GM12892 (cell line): ENCODE measurements at regions not wholly inside any gene's neighbourhood (a gene's known extent, or its start where the extent isn't known, plus 50 kb on each side); places are given as distances from the start of the nearest gene placed in this dataset.

Experiments used
- DNase-seq: peaks from one replicate; pipeline ENCODE4 v3.0.0; 2011; ENCODE audit not compliant: insufficient read length
- FAIRE-seq: peaks from 2 replicates; lab custom pipeline; 2011; peaks lifted over from hg19 to GRCh38; lab: Jason Lieb, UNC
- POLR2A ChIP-seq: IDR thresholded peaks from 2 replicates; pipeline ENCODE4 v1.6.1; 2011; ENCODE audit warnings: low read depth, low read length, control low read depth
- POLR2AphosphoS5 ChIP-seq: IDR thresholded peaks from 2 replicates; pipeline ENCODE4 v1.6.1; 2011; ENCODE audit warnings: low read depth, low read length, control low read depth
- TAF1 ChIP-seq: IDR thresholded peaks from 2 replicates; pipeline ENCODE4 v1.6.1; 2011; ENCODE audit warnings: low read depth, mild to moderate bottlenecking, control low read depth, low read length, borderline replicate concordance

DNA sequence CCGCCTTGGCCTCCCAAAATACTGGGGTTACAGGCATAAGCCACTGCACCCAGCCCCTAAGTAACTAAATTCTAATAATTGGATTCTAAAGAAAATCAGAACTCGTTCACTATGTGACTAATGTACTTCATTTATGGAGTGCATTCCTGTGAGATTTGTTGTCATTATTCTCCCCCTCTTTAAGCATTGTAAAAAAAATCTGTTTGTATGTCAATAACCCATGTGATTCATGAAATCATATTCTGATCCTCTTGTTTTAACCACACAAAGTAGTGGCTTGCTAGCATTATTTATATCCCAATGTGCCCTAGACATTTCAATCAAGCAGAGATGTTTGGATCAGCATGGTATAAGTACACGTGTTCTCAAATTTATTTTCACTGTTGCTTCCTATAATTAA lies 78.2 kb upstream of the OSBPL8 start:
- no peak for TF ChIP-seq POLR2AphosphoS5
- no peak for TF ChIP-seq TAF1
- no peak for TF ChIP-seq POLR2A
- DNase-seq (no peak), FAIRE-seq (no peak)

DNA sequence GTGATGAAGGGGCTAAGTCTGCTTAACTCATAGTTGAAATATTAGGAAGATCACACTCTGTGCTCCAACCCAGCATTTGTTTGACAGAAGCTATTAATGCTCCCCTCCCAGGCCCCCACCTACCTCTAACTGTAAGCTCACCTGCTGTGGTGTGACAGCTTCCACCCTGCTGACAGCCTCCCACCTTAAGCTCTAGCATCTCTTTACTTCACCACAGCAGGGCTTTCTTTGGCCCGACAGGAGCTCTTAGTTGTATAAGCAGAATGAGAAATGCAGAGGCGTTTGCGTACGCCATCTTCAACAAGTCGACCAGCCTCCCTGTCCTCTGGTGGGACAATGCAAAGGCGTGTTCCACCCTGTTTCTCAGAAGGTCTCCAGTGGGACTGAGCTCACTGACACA lies 80.1 kb upstream of the OSBPL8 start:
- no peak for DNase-seq
- TF ChIP-seq TAF1 (no peak), POLR2A (no peak), POLR2AphosphoS5 (no peak)
- no peak for FAIRE-seq

- DNase-seq (no peak), FAIRE-seq (no peak)
- no peak for TF ChIP-seq POLR2AphosphoS5
- TF ChIP-seq TAF1: no peak
- no peak for TF ChIP-seq POLR2A
Observed at GRCh38 chr12:76641073-76641472, 81.5 kb upstream of the OSBPL8 start.

DNA sequence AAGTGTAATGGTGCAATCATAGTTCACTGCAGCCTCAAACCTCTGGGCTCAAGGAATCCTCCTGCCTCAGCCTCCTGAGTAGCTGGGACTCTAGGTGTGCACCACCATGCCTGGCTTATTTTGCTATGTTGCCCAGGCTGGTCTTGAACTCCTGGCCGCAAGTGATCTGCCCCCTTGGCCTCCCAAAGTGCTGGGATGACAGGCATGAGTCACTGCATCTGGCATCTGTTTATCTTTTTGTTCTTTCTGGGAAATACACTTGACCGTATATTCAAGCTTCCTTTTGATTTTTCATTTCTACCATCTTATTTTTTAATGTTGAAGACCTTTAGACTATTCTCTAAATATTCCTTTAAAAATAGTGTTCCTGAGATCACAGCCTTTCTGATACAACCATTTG lies 82.4 kb upstream of the OSBPL8 start:
- DNase-seq: no peak
- FAIRE-seq: no peak
- no peak for TF ChIP-seq TAF1
- no peak for TF ChIP-seq POLR2A
- no peak for TF ChIP-seq POLR2AphosphoS5

- no peak for DNase-seq
- FAIRE-seq: no peak
- TF ChIP-seq POLR2AphosphoS5 (no peak), TAF1 (no peak), POLR2A (no peak)
Observed at GRCh38 chr12:76643438-76643837, 83.9 kb upstream of the OSBPL8 start.

DNA sequence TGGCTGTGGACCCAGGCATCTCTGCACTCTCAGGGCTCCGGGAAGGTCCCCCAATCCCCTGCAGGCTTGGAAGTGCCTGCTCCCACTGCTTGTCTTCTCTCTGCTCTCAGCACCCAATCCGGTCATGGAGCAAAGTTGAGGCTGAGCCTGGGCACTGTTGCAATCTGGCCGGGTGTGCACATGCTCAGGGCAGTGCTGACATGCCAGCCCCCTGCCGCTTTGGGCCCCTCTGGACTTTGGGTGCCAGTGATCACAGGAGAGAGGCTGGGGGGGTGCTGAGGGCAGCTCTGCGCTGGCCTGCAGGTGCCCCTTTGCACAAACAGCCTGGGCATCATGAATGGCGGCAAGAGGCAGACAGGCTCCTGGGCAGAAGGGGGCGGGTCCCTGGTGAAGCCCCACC lies 85.4 kb upstream of the OSBPL8 start:
- DNase-seq (no peak), FAIRE-seq (no peak)
- TF ChIP-seq POLR2AphosphoS5 (no peak), TAF1 (no peak), POLR2A (no peak)

- TF ChIP-seq TAF1 (no peak), POLR2A (no peak), POLR2AphosphoS5 (no peak)
- no peak for FAIRE-seq
- DNase-seq: no peak
Observed at GRCh38 chr12:76645934-76646333, 86.4 kb upstream of the OSBPL8 start.

- TF ChIP-seq POLR2A: no peak
- TF ChIP-seq TAF1: no peak
- TF ChIP-seq POLR2AphosphoS5: no peak
- FAIRE-seq (no peak), DNase-seq (no peak)
Observed at GRCh38 chr12:76646366-76646765, 86.8 kb upstream of the OSBPL8 start.

- DNase-seq: no peak
- TF ChIP-seq POLR2AphosphoS5 (no peak), TAF1 (no peak), POLR2A (no peak)
- no peak for FAIRE-seq
Observed at GRCh38 chr12:76649099-76649498, 89.5 kb upstream of the OSBPL8 start.

GRCh38 chr12:76652402-76652801 lies 92.8 kb upstream of the OSBPL8 start:
- DNase-seq (no peak), FAIRE-seq (no peak)
- TF ChIP-seq POLR2A (no peak), POLR2AphosphoS5 (no peak), TAF1 (no peak)

DNA sequence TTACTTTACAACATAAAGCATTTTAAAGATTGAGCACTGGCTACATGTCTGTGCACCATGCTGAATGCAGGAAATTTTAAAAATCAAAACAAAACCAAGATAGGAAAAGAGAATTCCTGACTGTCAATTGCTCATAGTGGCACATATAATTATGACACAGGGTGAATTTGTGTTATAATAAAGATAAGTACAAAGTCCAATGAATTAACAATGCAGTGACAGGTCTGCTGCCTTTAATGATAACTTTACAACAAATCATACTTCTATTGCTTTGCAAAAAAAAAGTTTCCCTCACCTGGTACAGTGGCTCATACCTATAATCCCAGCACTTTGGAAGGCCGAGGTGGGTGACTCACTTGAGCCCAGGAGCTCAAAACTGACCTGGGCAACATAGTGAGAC lies 93.8 kb upstream of the OSBPL8 start:
- TF ChIP-seq POLR2AphosphoS5: no peak
- TF ChIP-seq TAF1: no peak
- no peak for TF ChIP-seq POLR2A
- DNase-seq: no peak
- FAIRE-seq: no peak

GRCh38 chr12:76664731-76665130 lies 99.2 kb upstream of the ZDHHC17 start:
- DNase-seq (no peak), FAIRE-seq (no peak)

More at GRCh38 chr12:76664731-76665130, 99.2 kb upstream of the ZDHHC17 start:
- TF ChIP-seq POLR2A (no peak), TAF1 (no peak), POLR2AphosphoS5 (no peak)
